ENCODE measurements at regions not wholly inside any gene's neighbourhood (a gene's known extent, or its start where the extent isn't known, plus 50 kb on each side); places are given as distances from the start of the nearest gene placed in this dataset.

GRCh38 chr5:68480335-68480940 is 264.9 kb downstream of the PIK3R1 start:
- H3K27me3 Mint-ChIP-seq (ENCODE audit: insufficient read depth, low read depth, poor library complexity) = peaks cover 3% of the 10 kb centered on the region
- no peak overlapping the region for H3K4me3 Mint-ChIP-seq
- DNase-seq (ENCODE audit: low spot score) (no peak), ATAC-seq (no peak)
- Histone ChIP-seq H3K27me3 (ENCODE audit: insufficient read depth) (no peaks in the 10 kb centered on the region), H3K4me2 (no peak overlapping the region), H3F3A (replicated peaks; ENCODE audit: low read depth) (no peaks in the 10 kb centered on the region), H3K4me1 (ENCODE audit: insufficient read depth) (no peaks in the 10 kb centered on the region), H2AFZ (no peak overlapping the region), H3K4me3 (no peak overlapping the region), H3K79me2 (replicated peaks; ENCODE audit: insufficient read depth) (no peaks in the 10 kb centered on the region), H3K36me3 (ENCODE audit: insufficient read depth) (no peaks in the 10 kb centered on the region), H3K27ac (ENCODE audit: low read depth) (no peak overlapping the region), H4K20me1 (replicated peaks; ENCODE audit: insufficient read depth) (no peaks in the 10 kb centered on the region), H3K9me2 (ENCODE audit: insufficient read depth) (peaks cover 18% of the 10 kb centered on the region)
- H3K4me1 Mint-ChIP-seq = no peaks in the 10 kb centered on the region
- no peaks in the 10 kb centered on the region for H3K9me3 Mint-ChIP-seq
- no peaks in the 10 kb centered on the region for H3K36me3 Mint-ChIP-seq (ENCODE audit: low read depth)
- no peak overlapping the region for H3K27ac Mint-ChIP-seq
- TF ChIP-seq STAT1 (IDR thresholded peaks at IDR 0.05; ENCODE audit: unreplicated experiment) = no peak
- no peak for TF ChIP-seq CREB1 (CRISPR knock-in tag; IDR thresholded peaks at IDR 0.05; ENCODE audit: low read depth)
- TF ChIP-seq NANOG (IDR thresholded peaks at IDR 0.05; ENCODE audit: borderline replicate concordance) = no peak
- TF ChIP-seq POLR2AphosphoS5 (IDR thresholded peaks at IDR 0.05; ENCODE audit: low read depth) = no peak
- TF ChIP-seq ZNF331 (CRISPR knock-in tag; IDR thresholded peaks at IDR 0.05; ENCODE audit: low read depth) = no peak
- TF ChIP-seq EZH2 (IDR thresholded peaks at IDR 0.05; ENCODE audit: low read depth, unreplicated experiment) = no peak
- TF ChIP-seq, protein P1, sequence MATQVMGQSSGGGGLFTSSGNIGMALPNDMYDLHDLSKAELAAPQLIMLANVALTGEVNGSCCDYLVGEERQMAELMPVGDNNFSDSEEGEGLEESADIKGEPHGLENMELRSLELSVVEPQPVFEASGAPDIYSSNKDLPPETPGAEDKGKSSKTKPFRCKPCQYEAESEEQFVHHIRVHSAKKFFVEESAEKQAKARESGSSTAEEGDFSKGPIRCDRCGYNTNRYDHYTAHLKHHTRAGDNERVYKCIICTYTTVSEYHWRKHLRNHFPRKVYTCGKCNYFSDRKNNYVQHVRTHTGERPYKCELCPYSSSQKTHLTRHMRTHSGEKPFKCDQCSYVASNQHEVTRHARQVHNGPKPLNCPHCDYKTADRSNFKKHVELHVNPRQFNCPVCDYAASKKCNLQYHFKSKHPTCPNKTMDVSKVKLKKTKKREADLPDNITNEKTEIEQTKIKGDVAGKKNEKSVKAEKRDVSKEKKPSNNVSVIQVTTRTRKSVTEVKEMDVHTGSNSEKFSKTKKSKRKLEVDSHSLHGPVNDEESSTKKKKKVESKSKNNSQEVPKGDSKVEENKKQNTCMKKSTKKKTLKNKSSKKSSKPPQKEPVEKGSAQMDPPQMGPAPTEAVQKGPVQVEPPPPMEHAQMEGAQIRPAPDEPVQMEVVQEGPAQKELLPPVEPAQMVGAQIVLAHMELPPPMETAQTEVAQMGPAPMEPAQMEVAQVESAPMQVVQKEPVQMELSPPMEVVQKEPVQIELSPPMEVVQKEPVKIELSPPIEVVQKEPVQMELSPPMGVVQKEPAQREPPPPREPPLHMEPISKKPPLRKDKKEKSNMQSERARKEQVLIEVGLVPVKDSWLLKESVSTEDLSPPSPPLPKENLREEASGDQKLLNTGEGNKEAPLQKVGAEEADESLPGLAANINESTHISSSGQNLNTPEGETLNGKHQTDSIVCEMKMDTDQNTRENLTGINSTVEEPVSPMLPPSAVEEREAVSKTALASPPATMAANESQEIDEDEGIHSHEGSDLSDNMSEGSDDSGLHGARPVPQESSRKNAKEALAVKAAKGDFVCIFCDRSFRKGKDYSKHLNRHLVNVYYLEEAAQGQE (IDR thresholded peaks at IDR 0.05; ENCODE audit: unreplicated experiment) = no peak
- no peak for TF ChIP-seq ZNF462 (CRISPR knock-in tag; IDR thresholded peaks at IDR 0.05)
- TF ChIP-seq, protein P2, sequence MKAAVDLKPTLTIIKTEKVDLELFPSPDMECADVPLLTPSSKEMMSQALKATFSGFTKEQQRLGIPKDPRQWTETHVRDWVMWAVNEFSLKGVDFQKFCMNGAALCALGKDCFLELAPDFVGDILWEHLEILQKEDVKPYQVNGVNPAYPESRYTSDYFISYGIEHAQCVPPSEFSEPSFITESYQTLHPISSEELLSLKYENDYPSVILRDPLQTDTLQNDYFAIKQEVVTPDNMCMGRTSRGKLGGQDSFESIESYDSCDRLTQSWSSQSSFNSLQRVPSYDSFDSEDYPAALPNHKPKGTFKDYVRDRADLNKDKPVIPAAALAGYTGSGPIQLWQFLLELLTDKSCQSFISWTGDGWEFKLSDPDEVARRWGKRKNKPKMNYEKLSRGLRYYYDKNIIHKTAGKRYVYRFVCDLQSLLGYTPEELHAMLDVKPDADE (IDR thresholded peaks at IDR 0.05) = no peak
- no peak for TF ChIP-seq ZNF114 (CRISPR knock-in tag; IDR thresholded peaks at IDR 0.05)
- TF ChIP-seq EZH2phosphoT487 (IDR thresholded peaks at IDR 0.05; ENCODE audit: unreplicated experiment) = no peak
- TF ChIP-seq JUNB (IDR thresholded peaks at IDR 0.05; ENCODE audit: unreplicated experiment) = no peak
- TF ChIP-seq, protein P3, sequence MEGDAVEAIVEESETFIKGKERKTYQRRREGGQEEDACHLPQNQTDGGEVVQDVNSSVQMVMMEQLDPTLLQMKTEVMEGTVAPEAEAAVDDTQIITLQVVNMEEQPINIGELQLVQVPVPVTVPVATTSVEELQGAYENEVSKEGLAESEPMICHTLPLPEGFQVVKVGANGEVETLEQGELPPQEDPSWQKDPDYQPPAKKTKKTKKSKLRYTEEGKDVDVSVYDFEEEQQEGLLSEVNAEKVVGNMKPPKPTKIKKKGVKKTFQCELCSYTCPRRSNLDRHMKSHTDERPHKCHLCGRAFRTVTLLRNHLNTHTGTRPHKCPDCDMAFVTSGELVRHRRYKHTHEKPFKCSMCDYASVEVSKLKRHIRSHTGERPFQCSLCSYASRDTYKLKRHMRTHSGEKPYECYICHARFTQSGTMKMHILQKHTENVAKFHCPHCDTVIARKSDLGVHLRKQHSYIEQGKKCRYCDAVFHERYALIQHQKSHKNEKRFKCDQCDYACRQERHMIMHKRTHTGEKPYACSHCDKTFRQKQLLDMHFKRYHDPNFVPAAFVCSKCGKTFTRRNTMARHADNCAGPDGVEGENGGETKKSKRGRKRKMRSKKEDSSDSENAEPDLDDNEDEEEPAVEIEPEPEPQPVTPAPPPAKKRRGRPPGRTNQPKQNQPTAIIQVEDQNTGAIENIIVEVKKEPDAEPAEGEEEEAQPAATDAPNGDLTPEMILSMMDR (conservative IDR thresholded peaks at IDR 0.05; ENCODE audit: low read depth in 2 of 2) = no peak

Measured in GM23338 (cell line).